Esophagus squamous epithelium (tissue), 4 donors: ENCODE measurements at regions not wholly inside any gene's neighbourhood (a gene's known extent, or its start where the extent isn't known, plus 50 kb on each side); places are given as distances from the start of the nearest gene placed in this dataset.

ENCODE experiments used
- POLR2A ChIP-seq, 4 donors: fragments of 450-650 bp; IDR thresholded peaks; one replicate each; pipeline ENCODE4 v1.6.1; 2017; ENCODE audit warnings: antibody characterized with exemption in 4 of 4, mild to moderate bottlenecking in 4 of 4, moderate library complexity in 3 of 4
- TF ChIP-seq, protein P1 (sequence below), 6 experiments: fragments of 450-650 bp in 4 of 6; fragments of 200-600 bp in 2 of 6; sonication (generic) in 2 of 6; IDR thresholded peaks; one replicate each; pipeline ENCODE4 v1.5.1; 2016 to 2019; ENCODE audit warnings: antibody characterized with exemption in 6 of 6, mild to moderate bottlenecking in 4 of 6, moderate library complexity in 4 of 6

DNA sequence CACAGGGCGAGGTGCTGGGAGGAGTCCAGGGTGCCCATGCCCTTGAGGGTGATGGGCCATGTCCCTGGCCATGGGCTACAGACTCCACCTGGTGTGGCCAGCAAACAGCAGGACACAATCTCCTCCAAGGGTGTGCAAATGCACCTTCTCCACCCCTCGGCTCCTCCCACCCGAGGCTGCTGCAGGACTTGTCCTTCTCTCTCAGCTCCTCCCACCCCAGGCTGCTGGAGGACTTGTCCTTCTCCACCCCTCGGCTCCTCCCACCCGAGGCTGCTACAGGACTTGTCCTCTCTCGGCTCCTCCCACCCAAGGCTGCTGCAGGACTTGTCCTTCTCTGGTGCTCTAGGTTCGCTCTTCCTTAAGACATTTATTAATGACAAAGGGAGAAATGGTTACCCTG lies 57.3 kb upstream of the SNTG2 start:
- TF ChIP-seq, protein P1, sequence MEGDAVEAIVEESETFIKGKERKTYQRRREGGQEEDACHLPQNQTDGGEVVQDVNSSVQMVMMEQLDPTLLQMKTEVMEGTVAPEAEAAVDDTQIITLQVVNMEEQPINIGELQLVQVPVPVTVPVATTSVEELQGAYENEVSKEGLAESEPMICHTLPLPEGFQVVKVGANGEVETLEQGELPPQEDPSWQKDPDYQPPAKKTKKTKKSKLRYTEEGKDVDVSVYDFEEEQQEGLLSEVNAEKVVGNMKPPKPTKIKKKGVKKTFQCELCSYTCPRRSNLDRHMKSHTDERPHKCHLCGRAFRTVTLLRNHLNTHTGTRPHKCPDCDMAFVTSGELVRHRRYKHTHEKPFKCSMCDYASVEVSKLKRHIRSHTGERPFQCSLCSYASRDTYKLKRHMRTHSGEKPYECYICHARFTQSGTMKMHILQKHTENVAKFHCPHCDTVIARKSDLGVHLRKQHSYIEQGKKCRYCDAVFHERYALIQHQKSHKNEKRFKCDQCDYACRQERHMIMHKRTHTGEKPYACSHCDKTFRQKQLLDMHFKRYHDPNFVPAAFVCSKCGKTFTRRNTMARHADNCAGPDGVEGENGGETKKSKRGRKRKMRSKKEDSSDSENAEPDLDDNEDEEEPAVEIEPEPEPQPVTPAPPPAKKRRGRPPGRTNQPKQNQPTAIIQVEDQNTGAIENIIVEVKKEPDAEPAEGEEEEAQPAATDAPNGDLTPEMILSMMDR (IDR thresholded peaks at IDR 0.05): no peak
- no peak for TF ChIP-seq POLR2A (IDR thresholded peaks at IDR 0.05)
